Naive B cell (primary cell): ENCODE measurements at regions not wholly inside any gene's neighbourhood (a gene's known extent, or its start where the extent isn't known, plus 50 kb on each side); places are given as distances from the start of the nearest gene placed in this dataset.

Source experiments
- ATAC-seq, 2 donors: fragments of 150-1000 bp; cut with Tn5 transposase; 2 replicates each; pipeline ENCODE4 v1.10.0; 2021; ENCODE audit warnings: low read depth in 2 of 2, mild to moderate bottlenecking in 2 of 2, moderate library complexity in 2 of 2
- DNase-seq: peaks from one replicate; pipeline ENCODE4 v3.0.0; 2022
- H3K27ac Mint-ChIP-seq, 6 donors: one replicate each; pipeline ENCODE4 v1.8.0; 2020 to 2022; ENCODE audit warnings: mild to moderate bottlenecking in 6 of 6, mixed read lengths in 6 of 6, moderate library complexity in 5 of 6, inconsistent platforms in 2 of 6
- H3K27me3 Mint-ChIP-seq, 3 donors: one replicate each; pipeline ENCODE4 v1.8.0; 2021 to 2022; ENCODE audit warnings: mixed read lengths in 3 of 3, mild to moderate bottlenecking in 1 of 3
- H3K36me3 Mint-ChIP-seq, 2 donors: one replicate each; pipeline ENCODE4 v1.8.0; 2020 to 2022; ENCODE audit warnings: mixed read lengths in 2 of 2, inconsistent platforms in 1 of 2, mild to moderate bottlenecking in 1 of 2
- H3K4me1 Mint-ChIP-seq, 3 donors: one replicate each; pipeline ENCODE4 v1.8.0; 2020 to 2022; ENCODE audit warnings: mixed read lengths in 3 of 3, inconsistent platforms in 1 of 3, mild to moderate bottlenecking in 1 of 3, moderate library complexity in 1 of 3
- H3K4me3 Mint-ChIP-seq, 8 donors: one replicate each; pipeline ENCODE4 v1.8.0; 2020 to 2022; ENCODE audit warnings: mild to moderate bottlenecking in 8 of 8, mixed read lengths in 8 of 8, moderate library complexity in 8 of 8, inconsistent platforms in 2 of 8
- H3K9me3 Mint-ChIP-seq, 7 donors: one replicate each; pipeline ENCODE4 v1.8.0; 2020 to 2022; ENCODE audit warnings: mixed read lengths in 7 of 7, mild to moderate bottlenecking in 5 of 7, inconsistent platforms in 2 of 7, moderate library complexity in 1 of 7

- no peaks in the 10 kb centered on the region for H3K4me1 Mint-ChIP-seq
- DNase-seq: no peak
- no peaks in the 10 kb centered on the region for H3K36me3 Mint-ChIP-seq
- H3K9me3 Mint-ChIP-seq: peaks cover 0 to 6% (median 0%) of the 10 kb centered on the region in 7 donors
- H3K27me3 Mint-ChIP-seq: peaks cover 0 to 7% (median 0%) of the 10 kb centered on the region in 3 donors
- ATAC-seq: no peak
- no peak overlapping the region for H3K4me3 Mint-ChIP-seq
- no peak overlapping the region for H3K27ac Mint-ChIP-seq
Observed at GRCh38 chr18:7413906-7414305, 153.2 kb upstream of the PTPRM start.

GRCh38 chr18:7414459-7414858 lies 152.7 kb upstream of the PTPRM start:
- Mint-ChIP-seq H3K4me3 (no peak overlapping the region), H3K36me3 (no peaks in the 10 kb centered on the region), H3K27ac (no peak overlapping the region), H3K27me3 (peaks cover 0 to 7% (median 0%) of the 10 kb centered on the region in 3 donors), H3K9me3 (peaks cover 0 to 6% (median 3%) of the 10 kb centered on the region in 7 donors), H3K4me1 (no peaks in the 10 kb centered on the region)
- no peak for DNase-seq
- no peak for ATAC-seq

GRCh38 chr18:7415081-7415894 lies 151.8 kb upstream of the PTPRM start:
- no peaks in the 10 kb centered on the region for H3K4me1 Mint-ChIP-seq
- peaks cover 0 to 10% (median 4%) of the 10 kb centered on the region in 7 donors for H3K9me3 Mint-ChIP-seq
- no peak overlapping the region for H3K4me3 Mint-ChIP-seq
- H3K27me3 Mint-ChIP-seq: peaks cover 0 to 7% (median 4%) of the 10 kb centered on the region in 3 donors
- ATAC-seq (no peak), DNase-seq (no peak)
- H3K36me3 Mint-ChIP-seq: no peaks in the 10 kb centered on the region
- peak overlapping the region in 1 of 6 donors; percentile 58 for H3K27ac Mint-ChIP-seq

GRCh38 chr18:7417727-7418126 lies 149.4 kb upstream of the PTPRM start:
- Mint-ChIP-seq H3K4me1 (no peaks in the 10 kb centered on the region), H3K27me3 (peaks cover 0 to 7% (median 4%) of the 10 kb centered on the region in 3 donors), H3K36me3 (no peaks in the 10 kb centered on the region), H3K4me3 (no peak overlapping the region), H3K9me3 (peaks cover 0 to 10% (median 4%) of the 10 kb centered on the region in 7 donors), H3K27ac (no peak overlapping the region)
- DNase-seq (no peak), ATAC-seq (no peak)

- H3K4me1 Mint-ChIP-seq: no peaks in the 10 kb centered on the region
- H3K27ac Mint-ChIP-seq: no peak overlapping the region
- H3K9me3 Mint-ChIP-seq: peaks cover 0 to 5% (median 3%) of the 10 kb centered on the region in 7 donors
- H3K27me3 Mint-ChIP-seq: peaks cover 0 to 4% (median 0%) of the 10 kb centered on the region in 3 donors
- no peak for DNase-seq
- no peak overlapping the region for H3K4me3 Mint-ChIP-seq
- H3K36me3 Mint-ChIP-seq: no peaks in the 10 kb centered on the region
- ATAC-seq: no peak
Observed at GRCh38 chr18:7429831-7430230, 137.3 kb upstream of the PTPRM start.

GRCh38 chr18:7436166-7436565 lies 130.9 kb upstream of the PTPRM start:
- no peak overlapping the region for H3K27ac Mint-ChIP-seq
- no peak overlapping the region for H3K4me3 Mint-ChIP-seq
- no peak for DNase-seq
- no peak for ATAC-seq
- no peaks in the 10 kb centered on the region for H3K4me1 Mint-ChIP-seq
- H3K36me3 Mint-ChIP-seq: no peaks in the 10 kb centered on the region
- H3K9me3 Mint-ChIP-seq: no peaks in the 10 kb centered on the region
- H3K27me3 Mint-ChIP-seq: peaks cover 0 to 4% (median 0%) of the 10 kb centered on the region in 3 donors

GRCh38 chr18:7437870-7438269 lies 129.2 kb upstream of the PTPRM start:
- H3K9me3 Mint-ChIP-seq: no peaks in the 10 kb centered on the region
- H3K36me3 Mint-ChIP-seq: no peaks in the 10 kb centered on the region
- no peaks in the 10 kb centered on the region for H3K4me1 Mint-ChIP-seq
- no peak overlapping the region for H3K4me3 Mint-ChIP-seq
- peaks cover 0 to 4% (median 0%) of the 10 kb centered on the region in 3 donors for H3K27me3 Mint-ChIP-seq
- no peak overlapping the region for H3K27ac Mint-ChIP-seq
- DNase-seq (no peak), ATAC-seq (no peak)

GRCh38 chr18:7438646-7439045 lies 128.5 kb upstream of the PTPRM start:
- Mint-ChIP-seq H3K4me1 (no peaks in the 10 kb centered on the region), H3K9me3 (no peaks in the 10 kb centered on the region), H3K27ac (no peak overlapping the region), H3K27me3 (peaks cover 0 to 4% (median 0%) of the 10 kb centered on the region in 3 donors), H3K36me3 (no peaks in the 10 kb centered on the region), H3K4me3 (no peak overlapping the region)
- DNase-seq (no peak), ATAC-seq (no peak)

GRCh38 chr18:7447318-7448028 lies 119.6 kb upstream of the PTPRM start:
- Mint-ChIP-seq H3K4me3 (no peak overlapping the region), H3K4me1 (no peaks in the 10 kb centered on the region), H3K36me3 (no peaks in the 10 kb centered on the region), H3K27ac (no peak overlapping the region), H3K9me3 (peaks cover 0 to 3% (median 0%) of the 10 kb centered on the region in 7 donors), H3K27me3 (no peaks in the 10 kb centered on the region)
- DNase-seq (no peak), ATAC-seq (no peak)

- no peak overlapping the region for H3K4me3 Mint-ChIP-seq
- no peaks in the 10 kb centered on the region for H3K4me1 Mint-ChIP-seq
- no peaks in the 10 kb centered on the region for H3K27me3 Mint-ChIP-seq
- ATAC-seq (no peak), DNase-seq (no peak)
- peaks cover 0 to 7% (median 3%) of the 10 kb centered on the region in 7 donors for H3K9me3 Mint-ChIP-seq
- H3K27ac Mint-ChIP-seq: no peak overlapping the region
- no peaks in the 10 kb centered on the region for H3K36me3 Mint-ChIP-seq
Observed at GRCh38 chr18:7452331-7452730, 114.8 kb upstream of the PTPRM start.

GRCh38 chr18:7454429-7454828 lies 112.7 kb upstream of the PTPRM start:
- DNase-seq (no peak), ATAC-seq (no peak)
- Mint-ChIP-seq H3K27me3 (no peaks in the 10 kb centered on the region), H3K36me3 (no peaks in the 10 kb centered on the region), H3K27ac (no peak overlapping the region), H3K4me3 (no peak overlapping the region), H3K4me1 (no peaks in the 10 kb centered on the region), H3K9me3 (peaks cover 0 to 7% (median 3%) of the 10 kb centered on the region in 7 donors)

GRCh38 chr18:7456376-7456775 lies 110.7 kb upstream of the PTPRM start:
- no peaks in the 10 kb centered on the region for H3K4me1 Mint-ChIP-seq
- H3K4me3 Mint-ChIP-seq: no peak overlapping the region
- peaks cover 0 to 7% (median 0%) of the 10 kb centered on the region in 7 donors for H3K9me3 Mint-ChIP-seq
- H3K27me3 Mint-ChIP-seq: no peaks in the 10 kb centered on the region
- DNase-seq (no peak), ATAC-seq (no peak)
- no peak overlapping the region for H3K27ac Mint-ChIP-seq
- no peaks in the 10 kb centered on the region for H3K36me3 Mint-ChIP-seq

- no peak overlapping the region for H3K4me3 Mint-ChIP-seq
- DNase-seq: no peak
- no peak for ATAC-seq
- no peak overlapping the region for H3K27ac Mint-ChIP-seq
- H3K27me3 Mint-ChIP-seq: no peaks in the 10 kb centered on the region
- no peaks in the 10 kb centered on the region for H3K36me3 Mint-ChIP-seq
- peaks cover 0 to 6% (median 0%) of the 10 kb centered on the region in 7 donors for H3K9me3 Mint-ChIP-seq
- no peaks in the 10 kb centered on the region for H3K4me1 Mint-ChIP-seq
Observed at GRCh38 chr18:7457262-7457661, 109.9 kb upstream of the PTPRM start.

GRCh38 chr18:7458884-7459283 lies 108.2 kb upstream of the PTPRM start:
- H3K27me3 Mint-ChIP-seq: no peaks in the 10 kb centered on the region
- no peak overlapping the region for H3K4me3 Mint-ChIP-seq
- ATAC-seq (no peak), DNase-seq (no peak)
- peaks cover 0 to 3% (median 0%) of the 10 kb centered on the region in 7 donors for H3K9me3 Mint-ChIP-seq
- no peaks in the 10 kb centered on the region for H3K36me3 Mint-ChIP-seq
- H3K27ac Mint-ChIP-seq: no peak overlapping the region
- no peaks in the 10 kb centered on the region for H3K4me1 Mint-ChIP-seq
